GM21825 (cell line): ENCODE measurements at regions not wholly inside any gene's neighbourhood (a gene's known extent, or its start where the extent isn't known, plus 50 kb on each side); places are given as distances from the start of the nearest gene placed in this dataset.

ENCODE experiments used
- ATAC-seq: cut with Tn5 transposase; IDR thresholded peaks from one replicate; pipeline ENCODE4 v1.9.1; 2021; ENCODE audit warnings: mild to moderate bottlenecking, moderate library complexity; ENCODE audit not compliant: unreplicated experiment

DNA sequence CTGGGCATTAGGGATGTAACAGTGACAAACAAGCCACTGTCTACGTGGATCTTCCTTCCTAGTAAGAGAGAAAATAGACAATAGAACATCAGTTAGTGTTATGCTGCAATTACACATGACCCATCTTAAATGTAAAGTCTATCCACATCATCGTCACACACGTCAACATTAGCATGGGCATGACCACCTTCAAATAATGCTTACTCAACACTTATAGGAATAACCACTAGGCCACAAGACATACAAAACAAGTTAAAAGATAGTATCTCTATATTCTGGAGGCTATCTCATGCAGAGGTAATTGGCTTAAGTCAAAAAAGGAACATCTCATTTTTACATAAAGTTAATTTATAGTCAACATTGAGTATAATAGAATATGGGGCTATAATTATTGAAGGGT, 156.5 kb downstream of the MOXD1 start:
- ATAC-seq, result no peak

GRCh38 chr6:132236744-132237143, 164.5 kb downstream of the MOXD1 start:
- no peak for ATAC-seq

GRCh38 chr6:132236281-132236680, 165.0 kb downstream of the MOXD1 start:
- no peak for ATAC-seq

DNA sequence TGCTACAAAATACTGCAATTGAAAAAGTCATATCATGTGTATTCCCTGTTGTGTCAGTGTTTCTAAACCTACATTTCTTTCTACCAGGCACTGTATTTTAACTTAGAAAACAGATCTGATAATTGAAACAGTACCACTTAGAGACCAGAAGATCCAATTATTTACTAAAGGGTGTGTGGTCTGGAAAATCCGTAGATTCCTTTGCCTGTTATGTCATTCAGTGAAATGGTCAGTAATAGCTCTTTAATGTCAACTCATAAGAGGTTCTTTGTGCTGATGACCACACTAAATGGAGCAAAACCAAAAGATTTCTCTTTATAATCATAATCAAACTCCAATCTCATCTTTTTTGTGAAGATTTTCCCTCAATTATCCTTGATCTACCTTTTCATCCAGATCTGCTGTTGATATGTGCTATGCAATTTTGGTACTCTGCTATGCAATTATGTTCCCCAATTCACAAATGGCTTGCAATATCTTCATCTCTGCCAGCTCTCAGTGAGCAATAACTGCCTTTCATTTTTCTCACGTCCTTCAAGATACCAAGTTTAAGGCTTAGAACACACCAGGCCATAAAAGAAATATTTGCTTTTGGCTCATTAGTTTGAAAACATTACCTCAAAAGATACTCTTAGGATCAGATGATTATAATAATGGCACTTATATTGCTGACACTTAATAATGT, 165.5 kb downstream of the MOXD1 start:
- no peak for ATAC-seq

- ATAC-seq, result no peak
Measured at GRCh38 chr6:132234356-132234755, 166.9 kb downstream of the MOXD1 start.

- ATAC-seq, result no peak
Measured at GRCh38 chr6:132231121-132231884, 170.0 kb downstream of the MOXD1 start.

- ATAC-seq, result no peak
Measured at GRCh38 chr6:132228894-132229293, 172.4 kb downstream of the MOXD1 start.

DNA sequence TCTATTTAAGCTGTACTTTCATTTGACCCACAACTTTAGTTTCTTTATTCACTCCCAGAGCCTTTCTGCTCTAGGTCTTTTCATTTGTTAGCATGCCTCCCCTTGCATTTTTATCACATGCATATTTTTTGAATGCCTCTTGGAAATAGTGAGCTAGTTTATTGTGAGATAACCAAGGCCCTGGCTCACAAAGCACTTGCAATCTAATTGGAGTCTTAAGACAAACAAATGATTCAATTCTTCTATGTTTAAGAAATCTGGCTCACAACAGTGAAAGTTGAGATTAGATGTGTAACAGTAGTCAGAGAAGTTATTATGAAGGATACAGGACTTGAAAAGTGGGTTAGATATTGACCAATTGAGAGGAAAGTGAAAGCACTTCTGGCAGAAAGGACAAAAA, 173.4 kb downstream of the MOXD1 start:
- ATAC-seq, result no peak

- ATAC-seq, result no peak
Measured at GRCh38 chr6:132224943-132225342, 176.3 kb downstream of the MOXD1 start.

DNA sequence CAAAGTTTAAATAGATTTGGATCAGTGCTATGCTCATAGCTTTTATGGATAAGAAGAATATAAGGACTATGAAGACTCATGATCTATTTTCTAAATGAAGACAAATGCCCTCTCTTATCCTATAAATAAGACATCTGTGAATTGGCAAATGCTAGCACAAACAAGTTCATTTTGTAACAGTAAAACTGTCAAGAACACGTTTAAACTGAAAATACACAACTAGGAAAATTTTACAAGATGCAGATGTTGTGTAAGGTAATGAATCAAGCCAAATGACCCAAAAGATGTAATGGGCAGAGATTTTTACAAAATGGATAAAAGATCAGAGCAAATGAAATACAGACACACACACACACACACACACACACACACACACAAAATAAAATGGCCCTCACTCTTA, 180.5 kb downstream of the MOXD1 start:
- ATAC-seq, result no peak

- ATAC-seq, result no peak
Measured at GRCh38 chr6:132219901-132220300, 181.4 kb downstream of the MOXD1 start.

- ATAC-seq, result no peak
Measured at GRCh38 chr6:132218059-132218696, 183.1 kb downstream of the MOXD1 start.

GRCh38 chr6:132215805-132216204, 185.5 kb downstream of the MOXD1 start:
- ATAC-seq, result no peak

DNA sequence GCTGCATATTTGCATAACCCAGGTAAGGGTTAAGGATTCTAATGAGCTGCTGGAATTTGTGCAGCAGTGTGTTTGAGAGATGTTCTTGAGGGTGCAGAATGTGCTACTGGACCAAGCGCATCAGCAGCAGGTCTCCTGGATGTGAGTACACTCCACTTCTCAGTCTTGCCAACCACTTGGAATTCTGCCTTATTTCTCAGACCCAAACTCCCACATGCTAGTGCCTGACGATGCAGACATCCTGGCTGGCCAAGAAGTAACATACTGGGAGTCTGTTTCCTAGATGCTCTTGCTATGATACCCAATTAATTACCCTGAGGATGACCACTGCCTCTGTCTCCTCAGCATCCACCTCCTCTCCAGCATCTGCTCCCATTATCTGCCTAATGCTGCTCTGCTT, 186.6 kb downstream of the MOXD1 start:
- ATAC-seq, result no peak

DNA sequence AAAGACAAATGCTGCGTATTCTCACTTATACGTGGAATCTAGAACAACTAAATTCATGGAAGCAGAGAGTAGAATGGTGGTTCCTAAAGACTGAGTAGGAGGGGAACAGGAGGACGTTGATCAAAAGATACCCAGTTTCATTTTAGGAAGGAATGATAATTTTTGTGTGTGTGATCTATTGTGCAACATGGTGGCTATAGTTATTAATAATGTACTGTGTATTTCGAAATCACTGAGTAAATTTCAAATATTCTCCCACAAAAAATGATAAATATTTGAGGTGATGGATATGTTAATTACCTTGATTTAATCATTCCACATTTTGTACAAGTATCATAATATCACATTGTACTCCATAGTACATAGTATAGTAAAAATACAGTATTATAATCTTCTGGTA, 187.5 kb downstream of the MOXD1 start:
- ATAC-seq, result no peak

DNA sequence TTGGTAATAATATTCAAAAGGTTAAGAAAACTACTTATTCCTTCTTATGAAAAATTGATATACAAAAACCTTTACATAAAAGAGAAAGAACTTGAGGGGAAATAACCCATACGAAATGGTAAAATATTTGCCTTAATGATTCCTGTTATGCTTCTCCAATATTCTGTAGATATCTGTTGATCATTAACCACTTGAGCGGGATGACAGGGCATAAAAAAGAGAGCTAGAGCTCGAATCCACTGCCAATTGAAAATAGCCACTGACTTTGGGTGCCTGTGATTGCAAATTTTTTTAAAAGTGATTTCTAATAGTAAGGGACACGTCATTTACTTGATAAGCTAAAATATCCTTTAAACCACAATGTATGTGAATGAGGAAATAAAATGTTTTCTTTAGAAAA, 188.1 kb downstream of the MOXD1 start:
- no peak for ATAC-seq

DNA sequence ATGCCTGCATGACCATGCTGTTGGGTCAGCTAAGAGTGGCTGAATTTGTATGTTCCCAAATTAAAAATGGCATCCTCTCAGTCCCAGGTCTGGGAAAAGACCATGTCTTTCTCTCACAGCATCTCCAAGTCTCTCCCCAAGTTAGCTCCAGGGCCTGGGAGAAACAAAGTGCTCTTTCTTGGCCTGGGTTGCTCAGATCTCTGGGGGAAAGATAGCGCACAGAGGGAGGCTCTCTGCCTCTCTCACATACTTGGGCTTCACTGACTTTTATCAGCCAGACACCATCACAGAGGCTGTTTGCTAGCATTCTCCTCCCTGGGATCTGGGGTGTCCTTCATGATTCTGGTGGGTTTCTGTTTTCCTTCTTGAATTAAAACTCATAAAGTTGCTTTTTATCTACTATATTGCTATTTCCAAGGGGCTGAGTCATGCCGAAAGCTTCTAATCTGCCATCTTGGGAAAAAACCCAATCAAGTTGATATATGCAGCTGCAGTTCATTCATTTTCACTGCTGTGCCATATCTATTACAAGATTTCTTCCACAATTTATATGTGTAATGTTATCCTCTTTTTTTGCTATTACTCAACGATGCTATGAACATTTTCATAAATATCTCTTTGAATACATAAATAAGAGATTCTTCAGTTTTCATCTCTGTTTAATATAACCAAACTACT, 190.2 kb downstream of the MOXD1 start:
- ATAC-seq, result no peak

- ATAC-seq, result no peak
Measured at GRCh38 chr6:132209351-132209750, 191.9 kb downstream of the MOXD1 start.

GRCh38 chr6:132207991-132208390, 193.3 kb downstream of the MOXD1 start:
- ATAC-seq, result no peak

- no peak for ATAC-seq
Measured at GRCh38 chr6:132205946-132206345, 195.3 kb downstream of the MOXD1 start.

DNA sequence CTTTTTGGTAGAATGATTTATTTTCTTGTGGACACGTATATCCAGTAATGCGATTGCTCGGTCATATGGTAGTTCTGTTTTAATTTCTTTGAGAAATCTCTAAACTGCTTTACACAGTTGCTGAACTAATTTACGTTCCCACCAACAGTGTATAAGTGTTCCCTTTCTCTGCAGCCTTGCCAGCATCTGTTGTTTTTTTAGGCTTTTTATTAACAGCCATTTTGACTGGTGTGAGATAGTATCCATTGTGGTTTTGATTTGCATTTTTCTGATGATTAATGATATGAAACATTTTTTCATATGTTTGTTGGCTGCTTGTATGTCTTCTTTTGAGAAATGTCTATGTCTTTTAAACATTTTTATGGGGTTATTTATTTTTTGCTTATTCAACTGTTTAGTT, 196.7 kb downstream of the MOXD1 start:
- ATAC-seq, result no peak

DNA sequence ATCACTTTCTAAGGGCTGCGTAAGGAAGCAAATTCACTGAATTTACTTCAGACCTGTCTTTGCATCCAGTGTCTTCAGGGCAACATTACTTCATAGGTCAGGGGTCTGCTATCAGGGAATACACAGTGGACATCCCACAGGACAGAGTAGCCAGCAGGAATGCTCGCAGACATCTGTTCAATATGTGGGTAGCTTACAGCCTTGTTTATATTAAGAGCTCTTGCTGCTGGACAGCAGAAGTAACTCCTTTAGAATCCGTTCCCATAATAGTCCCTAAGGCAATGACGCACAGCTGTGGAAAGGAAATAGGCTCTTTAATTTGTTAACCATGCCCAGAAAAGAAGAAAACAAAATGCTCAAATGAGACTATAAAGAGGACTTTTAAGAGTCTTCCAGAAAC, 198.7 kb downstream of the MOXD1 start:
- ATAC-seq, result no peak
